Caco-2 (cell line): ENCODE measurements at regions not wholly inside any gene's neighbourhood (a gene's known extent, or its start where the extent isn't known, plus 50 kb on each side); places are given as distances from the start of the nearest gene placed in this dataset.

Source experiments
- BruUV-seq: library from RNA; stranded (reverse); fragments of 400-500 nt; replicated peaks from 2 replicates; lab custom pipeline; 2021; lab: Mats Ljungman, UMichigan
- CTCF ChIA-PET: fragments of 300-600 bp; sonication (Branson Sonifier 250); formaldehyde crosslinking; loops from one replicate; lab custom pipeline; 2022; ENCODE audit warnings: antibody characterized with exemption; lab: Charles Lee
- POLR2A ChIA-PET: fragments of 300-600 bp; sonication (Branson Sonifier 250); formaldehyde crosslinking; loops from one replicate; lab custom pipeline; 2022; ENCODE audit warnings: antibody characterized with exemption; lab: Charles Lee
- DNase-seq, 2 experiments: peaks; one replicate each; pipeline versions ENCODE4 v3.0.0 to v3.0.0-alpha.2; 2020 to 2022
- H3K27me3 ChIP-seq: replicated peaks from 2 replicates; pipeline ENCODE4 v1.6.0; 2011; ENCODE audit warnings: low read length; ENCODE audit not compliant: control insufficient read depth, insufficient read depth
- H3K36me3 ChIP-seq: 2 replicates; pipeline ENCODE4 v1.5.1; 2011; ENCODE audit warnings: low read length; ENCODE audit not compliant: control insufficient read depth, insufficient read depth
- H3K4me1 ChIP-seq: fragments of 250-450 bp; sonication (Bioruptor Pico); 2 replicates; pipeline ENCODE4 v1.5.1; 2020; ENCODE audit warnings: mild to moderate bottlenecking
- H3K4me3 ChIP-seq: 2 replicates; pipeline ENCODE4 v1.5.1; 2011; ENCODE audit warnings: low read depth, mild to moderate bottlenecking, control low read depth, low read length
- H3K9me3 ChIP-seq: fragments of 250-450 bp; sonication (Bioruptor Pico); 2 replicates; pipeline ENCODE4 v1.5.1; 2020; ENCODE audit warnings: mild to moderate bottlenecking, moderate library complexity
- H3K27ac Mint-ChIP-seq: one replicate; pipeline ENCODE4 v1.8.0; 2022; ENCODE audit warnings: mixed read lengths; ENCODE audit not compliant: unreplicated experiment
- H3K27me3 Mint-ChIP-seq: one replicate; pipeline ENCODE4 v1.8.0; 2022; ENCODE audit warnings: mixed read lengths; ENCODE audit not compliant: insufficient read depth, unreplicated experiment
- H3K36me3 Mint-ChIP-seq: one replicate; pipeline ENCODE4 v1.8.0; 2022; ENCODE audit warnings: mild to moderate bottlenecking, mixed read lengths; ENCODE audit not compliant: insufficient read depth, unreplicated experiment
- H3K4me1 Mint-ChIP-seq: one replicate; pipeline ENCODE4 v1.8.0; 2022; ENCODE audit warnings: low read depth, mixed read lengths; ENCODE audit not compliant: unreplicated experiment
- H3K4me3 Mint-ChIP-seq: one replicate; pipeline ENCODE4 v1.8.0; 2022; ENCODE audit warnings: mild to moderate bottlenecking, moderate library complexity, mixed read lengths; ENCODE audit not compliant: unreplicated experiment
- H3K9me3 Mint-ChIP-seq: one replicate; pipeline ENCODE4 v1.8.0; 2022; ENCODE audit warnings: mixed read lengths; ENCODE audit not compliant: unreplicated experiment
- intact Hi-C: fragments of 100-400 bp; cut with micrococcal nuclease; formaldehyde crosslinking; loops from one replicate; pipeline ENCODE4 v1.10.0; 2022; ENCODE audit not compliant: unreplicated experiment
- TF ChIP-seq, protein P1 (sequence below), 2 experiments: fragments of 200-600 bp in 1 of 2; IDR thresholded peaks; 1 replicate in 1 of 2; 2 replicates in 1 of 2; pipeline versions ENCODE4 v1.5.1 to v1.8.0; 2011 to 2022; ENCODE audit warnings: antibody characterized with exemption in 1 of 2, control low read depth in 1 of 2, inconsistent platforms in 1 of 2, low read depth in 1 of 2, low read length in 1 of 2, mild to moderate bottlenecking in 1 of 2, moderate library complexity in 1 of 2; ENCODE audit not compliant: insufficient read depth in 1 of 2, severe bottlenecking in 1 of 2, unreplicated experiment in 1 of 2

DNA sequence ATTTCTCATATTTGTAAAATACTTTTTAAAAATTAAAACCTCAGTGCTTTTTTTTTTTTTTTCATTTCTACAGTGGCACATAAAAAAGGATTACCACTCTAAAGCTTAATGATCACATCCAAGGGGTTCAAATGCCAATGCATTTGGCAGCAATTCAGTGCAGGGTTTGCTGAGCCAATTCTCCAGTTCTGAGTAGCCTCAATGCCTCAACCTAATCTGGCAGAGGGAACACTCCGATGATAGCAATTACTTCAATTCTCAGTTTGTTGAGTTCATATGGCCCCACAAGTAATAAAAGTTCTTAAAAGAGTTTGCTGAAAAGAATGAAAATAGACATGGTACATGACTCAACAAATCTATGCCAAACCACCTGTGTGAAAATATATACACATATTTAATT is 79.3 kb upstream of the RBMS3 start:
- Mint-ChIP-seq H3K36me3 (no peaks in the 10 kb centered on the region), H3K4me1 (no peaks in the 10 kb centered on the region), H3K27ac (no peak overlapping the region), H3K4me3 (no peak overlapping the region), H3K9me3 (peaks cover 12% of the 10 kb centered on the region), H3K27me3 (no peaks in the 10 kb centered on the region)
- intact Hi-C loops = no loop called here
- no peaks in the 10 kb centered on the region for H3K4me1 ChIP-seq
- BruUV-seq = no TSS peak
- POLR2A ChIA-PET = no interaction called here
- TF ChIP-seq, protein P1, sequence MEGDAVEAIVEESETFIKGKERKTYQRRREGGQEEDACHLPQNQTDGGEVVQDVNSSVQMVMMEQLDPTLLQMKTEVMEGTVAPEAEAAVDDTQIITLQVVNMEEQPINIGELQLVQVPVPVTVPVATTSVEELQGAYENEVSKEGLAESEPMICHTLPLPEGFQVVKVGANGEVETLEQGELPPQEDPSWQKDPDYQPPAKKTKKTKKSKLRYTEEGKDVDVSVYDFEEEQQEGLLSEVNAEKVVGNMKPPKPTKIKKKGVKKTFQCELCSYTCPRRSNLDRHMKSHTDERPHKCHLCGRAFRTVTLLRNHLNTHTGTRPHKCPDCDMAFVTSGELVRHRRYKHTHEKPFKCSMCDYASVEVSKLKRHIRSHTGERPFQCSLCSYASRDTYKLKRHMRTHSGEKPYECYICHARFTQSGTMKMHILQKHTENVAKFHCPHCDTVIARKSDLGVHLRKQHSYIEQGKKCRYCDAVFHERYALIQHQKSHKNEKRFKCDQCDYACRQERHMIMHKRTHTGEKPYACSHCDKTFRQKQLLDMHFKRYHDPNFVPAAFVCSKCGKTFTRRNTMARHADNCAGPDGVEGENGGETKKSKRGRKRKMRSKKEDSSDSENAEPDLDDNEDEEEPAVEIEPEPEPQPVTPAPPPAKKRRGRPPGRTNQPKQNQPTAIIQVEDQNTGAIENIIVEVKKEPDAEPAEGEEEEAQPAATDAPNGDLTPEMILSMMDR (IDR thresholded peaks at IDR 0.05; ENCODE audit: insufficient read depth in 1 of 2, low read depth in 1 of 2, low read length in 1 of 2, severe bottlenecking in 1 of 2, unreplicated experiment in 1 of 2) = no peak
- H3K4me3 ChIP-seq = no peak overlapping the region
- CTCF ChIA-PET = no interaction called here
- H3K36me3 ChIP-seq = no peaks in the 10 kb centered on the region
- no peaks in the 10 kb centered on the region for H3K27me3 ChIP-seq
- DNase-seq = no peak
- H3K9me3 ChIP-seq = no peaks in the 10 kb centered on the region

DNA sequence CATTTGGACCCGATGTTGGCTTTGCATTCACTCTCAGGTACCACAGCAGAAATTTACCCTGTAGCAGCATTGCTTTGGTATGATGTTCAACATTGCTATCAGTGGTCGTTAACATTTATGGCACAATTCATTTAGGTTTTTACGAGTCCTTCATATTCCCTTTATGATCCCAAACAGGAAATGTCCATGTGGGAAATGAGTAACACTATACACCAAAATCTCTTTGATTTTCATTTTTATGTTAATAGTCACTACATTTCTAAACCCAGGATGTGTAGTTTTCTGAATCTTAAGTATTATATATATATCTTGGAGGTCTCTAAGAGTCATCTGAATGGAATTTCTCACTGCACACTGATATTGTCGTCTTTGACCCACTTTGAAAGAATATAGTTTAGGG is 78.5 kb upstream of the RBMS3 start:
- H3K36me3 Mint-ChIP-seq = no peaks in the 10 kb centered on the region
- no peaks in the 10 kb centered on the region for H3K27me3 Mint-ChIP-seq
- Histone ChIP-seq H3K4me1 (no peaks in the 10 kb centered on the region), H3K27me3 (no peaks in the 10 kb centered on the region), H3K4me3 (no peak overlapping the region), H3K36me3 (no peaks in the 10 kb centered on the region), H3K9me3 (no peaks in the 10 kb centered on the region)
- no TSS peak for BruUV-seq
- DNase-seq = no peak
- CTCF ChIA-PET = no interaction called here
- H3K9me3 Mint-ChIP-seq = peaks cover 12% of the 10 kb centered on the region
- no peak overlapping the region for H3K4me3 Mint-ChIP-seq
- H3K4me1 Mint-ChIP-seq = no peaks in the 10 kb centered on the region
- no peak overlapping the region for H3K27ac Mint-ChIP-seq
- TF ChIP-seq, protein P1 (IDR thresholded peaks at IDR 0.05; ENCODE audit: insufficient read depth in 1 of 2, low read depth in 1 of 2, low read length in 1 of 2, severe bottlenecking in 1 of 2, unreplicated experiment in 1 of 2) = no peak
- intact Hi-C loops = no loop called here
- POLR2A ChIA-PET = no interaction called here

DNA sequence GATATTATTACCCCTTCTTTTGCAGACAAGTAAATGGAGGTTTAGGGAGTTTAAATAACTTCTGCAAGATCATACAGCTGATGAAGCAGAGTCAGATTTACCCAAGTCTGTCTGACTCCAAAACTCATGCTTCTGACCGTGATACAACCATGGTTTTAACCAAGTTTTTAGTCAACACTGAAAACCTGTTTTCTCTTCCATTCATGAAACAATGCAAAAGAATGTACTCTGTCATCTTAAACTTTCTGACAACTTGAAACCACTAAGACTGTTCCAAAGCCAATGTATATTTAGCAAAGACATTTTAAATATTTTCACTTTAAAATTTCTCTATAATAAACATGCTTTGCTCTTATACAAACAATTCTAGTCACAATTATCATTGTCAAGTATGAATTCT is 77.0 kb upstream of the RBMS3 start:
- CTCF ChIA-PET = no interaction called here
- intact Hi-C loops = no loop called here
- Histone ChIP-seq H3K4me3 (no peak overlapping the region), H3K36me3 (no peaks in the 10 kb centered on the region), H3K4me1 (no peaks in the 10 kb centered on the region), H3K9me3 (no peaks in the 10 kb centered on the region), H3K27me3 (no peaks in the 10 kb centered on the region)
- no peak overlapping the region for H3K27ac Mint-ChIP-seq
- no peak for DNase-seq
- no peak overlapping the region for H3K4me3 Mint-ChIP-seq
- H3K4me1 Mint-ChIP-seq = no peaks in the 10 kb centered on the region
- TF ChIP-seq, protein P1 (IDR thresholded peaks at IDR 0.05; ENCODE audit: insufficient read depth in 1 of 2, low read depth in 1 of 2, low read length in 1 of 2, severe bottlenecking in 1 of 2, unreplicated experiment in 1 of 2) = no peak
- H3K9me3 Mint-ChIP-seq = peaks cover 12% of the 10 kb centered on the region
- no TSS peak for BruUV-seq
- POLR2A ChIA-PET = no interaction called here
- H3K36me3 Mint-ChIP-seq = no peaks in the 10 kb centered on the region
- H3K27me3 Mint-ChIP-seq = no peaks in the 10 kb centered on the region
